Fibroblast of pulmonary artery (primary cell): ENCODE measurements at regions not wholly inside any gene's neighbourhood (a gene's known extent, or its start where the extent isn't known, plus 50 kb on each side); places are given as distances from the start of the nearest gene placed in this dataset.

Experiments
- DNase-seq: peaks from one replicate; pipeline ENCODE4 v3.0.0-alpha.2; 2010; ENCODE audit warnings: low read depth
- H3K4me3 ChIP-seq: replicated peaks from 2 replicates; pipeline ENCODE4 v1.5.1; 2011; ENCODE audit warnings: low read depth, mild to moderate bottlenecking, control low read depth, low read length, moderate library complexity
- CTCF ChIP-seq: IDR thresholded peaks from 2 replicates; pipeline ENCODE4 v1.5.1; 2011; ENCODE audit warnings: mild to moderate bottlenecking, control low read depth, low read length, inconsistent platforms; ENCODE audit errors: missing control alignments

GRCh38 chr3:166118049-166118448, 280.8 kb upstream of the BCHE start:
- no peak for TF ChIP-seq CTCF
- H3K4me3 ChIP-seq = no peak overlapping the region
- no peak for DNase-seq

- no peak for TF ChIP-seq CTCF
- no peak overlapping the region for H3K4me3 ChIP-seq
- DNase-seq = no peak
Observed at GRCh38 chr3:166114448-166114847, 277.2 kb upstream of the BCHE start.

GRCh38 chr3:166111562-166111961, 274.3 kb upstream of the BCHE start:
- H3K4me3 ChIP-seq = no peak overlapping the region
- DNase-seq = no peak

GRCh38 chr3:166110102-166110501, 272.9 kb upstream of the BCHE start:
- TF ChIP-seq CTCF = no peak
- no peak for DNase-seq
- no peak overlapping the region for H3K4me3 ChIP-seq

More at GRCh38 chr3:166111562-166111961, 274.3 kb upstream of the BCHE start:
- TF ChIP-seq CTCF = no peak

GRCh38 chr3:166104938-166105337, 267.7 kb upstream of the BCHE start:
- H3K4me3 ChIP-seq = no peak overlapping the region
- TF ChIP-seq CTCF = no peak
- DNase-seq = no peak

GRCh38 chr3:166100730-166101129, 263.5 kb upstream of the BCHE start:
- H3K4me3 ChIP-seq = no peak overlapping the region
- TF ChIP-seq CTCF = no peak
- DNase-seq = no peak

- no peak for TF ChIP-seq CTCF
- no peak overlapping the region for H3K4me3 ChIP-seq
- DNase-seq = no peak
Observed at GRCh38 chr3:166089575-166089974, 252.4 kb upstream of the BCHE start.
